ENCODE measurements at regions not wholly inside any gene's neighbourhood (a gene's known extent, or its start where the extent isn't known, plus 50 kb on each side); places are given as distances from the start of the nearest gene placed in this dataset.
A peak's percentile ranks its signal among the peaks of the same experiment; 100 is the strongest.

- H3K9me3 ChIP-seq = no peaks in the 10 kb centered on the region
- H3K27me3 ChIP-seq = no peaks in the 10 kb centered on the region
- TF ChIP-seq CTCF (IDR thresholded peaks at IDR 0.05) = no peak
- intact Hi-C loops (cut with DNase I) = no loop called here
- H3K27ac ChIP-seq = no peak overlapping the region
- no peak overlapping the region for H3K4me3 ChIP-seq
- ATAC-seq = peak; percentile 85
- no peaks in the 10 kb centered on the region for H3K4me1 ChIP-seq
- no peaks in the 10 kb centered on the region for H3K36me3 ChIP-seq
- peak in 1 of 4 donors; percentile 43 for DNase-seq
Measured at GRCh38 chr2:160792837-160793236, 299.2 kb upstream of the RBMS1 start.

GRCh38 chr2:160794926-160795325 lies 301.3 kb upstream of the RBMS1 start:
- Histone ChIP-seq H3K27ac (no peak overlapping the region), H3K9me3 (no peaks in the 10 kb centered on the region), H3K4me1 (no peaks in the 10 kb centered on the region), H3K4me3 (no peak overlapping the region), H3K27me3 (no peaks in the 10 kb centered on the region), H3K36me3 (no peaks in the 10 kb centered on the region)
- TF ChIP-seq CTCF (IDR thresholded peaks at IDR 0.05) = no peak
- intact Hi-C loops (cut with DNase I) = no loop called here
- no peak for ATAC-seq
- DNase-seq = no peak

- Histone ChIP-seq H3K4me3 (no peak overlapping the region), H3K27me3 (no peaks in the 10 kb centered on the region), H3K27ac (no peak overlapping the region), H3K9me3 (no peaks in the 10 kb centered on the region), H3K36me3 (no peaks in the 10 kb centered on the region), H3K4me1 (no peaks in the 10 kb centered on the region)
- DNase-seq (no peak), ATAC-seq (no peak)
- no peak for TF ChIP-seq CTCF (IDR thresholded peaks at IDR 0.05)
- intact Hi-C loops (cut with DNase I) = no loop called here
Measured at GRCh38 chr2:160803881-160804280, 310.3 kb upstream of the RBMS1 start.

GRCh38 chr2:160810406-160810805 lies 316.8 kb upstream of the RBMS1 start:
- TF ChIP-seq CTCF (IDR thresholded peaks at IDR 0.05) = no peak
- DNase-seq (no peak), ATAC-seq (no peak)
- H3K27ac ChIP-seq = no peak overlapping the region
- intact Hi-C loops (cut with DNase I) = no loop called here
- H3K36me3 ChIP-seq = no peaks in the 10 kb centered on the region
- H3K9me3 ChIP-seq = no peaks in the 10 kb centered on the region
- H3K4me3 ChIP-seq = no peak overlapping the region
- no peaks in the 10 kb centered on the region for H3K4me1 ChIP-seq
- H3K27me3 ChIP-seq = no peaks in the 10 kb centered on the region

- H3K27me3 ChIP-seq = no peaks in the 10 kb centered on the region
- no peak for DNase-seq
- H3K4me3 ChIP-seq = no peak overlapping the region
- H3K36me3 ChIP-seq = no peaks in the 10 kb centered on the region
- H3K27ac ChIP-seq = no peak overlapping the region
- TF ChIP-seq CTCF (IDR thresholded peaks at IDR 0.05) = no peak
- intact Hi-C loops (cut with DNase I) = no loop called here
- no peaks in the 10 kb centered on the region for H3K4me1 ChIP-seq
- no peaks in the 10 kb centered on the region for H3K9me3 ChIP-seq
- ATAC-seq = peak; percentile 62
Measured at GRCh38 chr2:160812830-160813505, 319.4 kb upstream of the RBMS1 start.
